HG02938 (cell line): ENCODE measurements at regions not wholly inside any gene's neighbourhood (a gene's known extent, or its start where the extent isn't known, plus 50 kb on each side); places are given as distances from the start of the nearest gene placed in this dataset.

ENCODE experiments used
- ATAC-seq: cut with Tn5 transposase; IDR thresholded peaks from one replicate; pipeline ENCODE4 v1.9.1; 2021; ENCODE audit warnings: mild to moderate bottlenecking, moderate library complexity; ENCODE audit not compliant: unreplicated experiment

- ATAC-seq: no peak
Observed at GRCh38 chr16:79303959-79304387, 296.6 kb downstream of the MAF start.

DNA sequence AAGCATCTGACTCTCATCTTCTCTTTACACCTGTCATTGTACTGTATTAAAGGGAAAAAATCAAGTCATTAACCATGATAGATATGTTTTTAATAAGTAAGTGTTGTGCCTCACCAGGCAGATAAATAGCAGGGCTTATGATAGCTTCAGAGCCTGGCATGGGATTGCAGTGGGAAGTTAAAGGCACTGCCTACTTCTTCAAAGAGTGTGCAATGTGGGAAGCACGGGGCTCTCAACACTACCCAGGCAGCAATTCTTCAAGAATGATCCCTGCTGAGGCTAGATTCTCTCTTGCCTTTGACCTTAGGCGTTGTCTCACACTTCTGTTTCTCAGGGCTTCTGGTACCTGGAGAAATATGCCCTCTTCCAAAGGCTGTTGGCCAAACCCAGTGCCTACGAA is 297.3 kb downstream of the MAF start:
- ATAC-seq: no peak

- no peak for ATAC-seq
Observed at GRCh38 chr16:79302731-79303130, 297.8 kb downstream of the MAF start.

DNA sequence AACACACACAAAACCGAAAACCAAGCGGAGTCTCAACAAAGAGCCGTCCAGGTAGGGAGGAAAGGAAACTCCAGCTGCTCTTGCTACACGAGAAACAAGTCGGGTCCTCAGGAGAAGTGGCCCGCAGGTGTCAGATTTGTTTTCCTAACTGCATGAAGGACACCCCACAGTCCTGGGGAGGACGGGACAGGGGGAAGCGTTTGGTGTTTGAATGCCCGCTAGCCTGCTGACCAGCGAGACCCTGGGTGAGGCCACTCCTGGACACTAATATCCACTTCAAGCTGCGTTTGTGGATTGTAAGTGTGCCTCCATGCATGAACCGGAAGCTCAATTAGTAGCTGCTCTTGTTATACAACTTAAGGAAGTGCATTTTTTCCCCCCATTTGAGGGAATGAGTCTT is 299.5 kb downstream of the MAF start:
- ATAC-seq: no peak

DNA sequence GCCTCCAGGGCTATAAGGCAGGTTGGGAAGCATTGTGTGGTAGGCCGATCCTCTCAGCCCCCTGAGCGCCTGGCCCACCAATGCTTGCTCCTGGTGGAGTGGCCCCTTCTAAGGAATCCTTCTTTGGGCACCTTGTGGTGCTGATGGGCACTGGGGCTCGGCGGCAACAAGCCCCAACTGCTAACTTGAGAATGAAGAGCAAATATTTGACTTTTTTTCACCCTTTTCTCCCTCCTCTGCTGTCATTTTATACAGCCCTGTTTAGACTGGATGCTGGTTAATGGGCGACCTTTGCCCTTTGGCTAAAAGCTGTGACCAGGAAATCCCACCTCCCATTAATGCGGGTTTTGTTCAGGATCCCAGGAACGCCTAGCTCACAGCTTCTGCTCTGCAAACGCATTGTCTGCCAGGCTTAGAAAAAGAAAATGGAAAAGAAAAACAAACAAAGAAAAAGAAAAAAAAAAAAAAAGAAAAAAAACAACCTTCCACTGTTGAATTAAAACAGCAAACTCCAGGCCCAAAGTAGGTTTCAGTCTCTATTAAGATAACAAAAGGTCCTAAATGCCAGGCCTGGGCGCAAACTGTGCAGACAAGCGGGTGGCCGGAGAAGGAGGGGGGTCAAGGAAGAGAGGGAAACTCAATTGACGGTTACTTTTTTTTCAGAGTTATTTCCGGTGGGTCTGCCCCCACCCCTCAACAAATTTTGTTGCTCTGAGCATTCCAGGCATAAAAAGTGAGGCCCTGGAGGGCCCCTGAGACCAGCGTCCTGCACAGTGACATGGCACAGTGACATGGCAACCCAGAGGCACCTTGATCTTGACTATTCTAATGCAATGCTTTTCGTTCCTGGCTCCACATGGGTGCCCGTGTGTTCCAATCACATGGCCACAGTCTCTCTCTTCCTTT is 301.4 kb downstream of the MAF start:
- ATAC-seq: no peak

- ATAC-seq: no peak
Observed at GRCh38 chr16:79298476-79298875, 302.1 kb downstream of the MAF start.

DNA sequence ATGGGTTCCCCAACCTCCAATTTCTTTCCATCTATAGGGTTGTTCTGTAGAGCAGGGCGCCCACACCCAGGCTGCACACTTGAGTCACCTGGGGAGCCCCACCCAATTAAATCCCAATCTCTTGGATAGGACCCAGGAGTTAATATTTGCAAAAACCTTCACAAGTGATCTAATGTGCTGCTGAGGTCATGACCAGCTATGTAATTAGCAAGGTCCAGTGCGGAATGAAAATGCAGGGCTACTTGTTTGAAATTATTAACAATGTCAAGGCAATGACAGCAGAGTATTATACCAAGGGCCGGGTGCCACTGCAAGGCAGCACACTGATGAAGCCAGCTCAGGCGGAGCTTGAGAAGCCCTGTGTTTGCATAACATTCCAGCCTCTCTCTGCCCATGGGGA is 302.7 kb downstream of the MAF start:
- ATAC-seq: no peak

DNA sequence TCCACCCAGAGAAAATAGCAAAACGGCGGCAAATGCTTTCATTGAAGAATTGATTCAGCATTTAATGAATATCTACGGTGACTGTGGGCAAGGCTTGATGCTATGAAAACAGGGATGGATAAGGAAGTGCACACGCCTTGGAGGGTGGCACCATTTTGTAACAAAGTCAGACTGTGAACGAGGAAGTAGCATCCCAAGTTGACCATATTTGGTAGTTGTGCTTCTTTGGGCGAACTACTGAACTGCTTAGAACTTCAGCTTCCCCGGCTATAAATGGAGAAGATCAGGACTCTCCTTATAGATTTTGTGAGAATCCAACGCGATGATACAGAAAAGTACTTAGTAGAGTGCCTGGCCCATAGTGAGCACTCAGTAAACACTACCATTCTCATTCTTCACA is 303.2 kb downstream of the MAF start:
- ATAC-seq: no peak

DNA sequence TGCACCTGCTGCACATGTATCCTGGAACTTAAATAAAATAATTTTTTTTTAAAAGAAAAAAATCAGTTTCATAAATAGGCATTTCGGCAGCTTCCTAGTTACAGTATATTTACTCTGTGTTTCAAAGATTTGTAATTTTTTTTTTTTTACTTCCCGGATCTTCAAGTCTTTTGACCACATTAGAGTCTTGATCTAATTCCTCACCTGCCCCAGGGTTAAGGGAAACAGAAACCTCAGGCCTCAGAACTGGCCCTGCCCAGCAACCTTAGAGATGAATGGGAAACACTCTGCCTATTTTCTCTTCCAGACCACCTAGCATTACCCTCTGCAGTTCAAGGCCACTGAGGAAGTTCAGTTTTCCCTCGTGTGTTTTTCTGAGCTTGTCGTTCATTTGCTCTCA is 304.0 kb downstream of the MAF start:
- ATAC-seq: no peak

- ATAC-seq: no peak
Observed at GRCh38 chr16:79295746-79296145, 304.8 kb downstream of the MAF start.

- ATAC-seq: no peak
Observed at GRCh38 chr16:79295162-79295561, 305.4 kb downstream of the MAF start.

GRCh38 chr16:79294568-79294967 is 306.0 kb downstream of the MAF start:
- ATAC-seq: no peak

DNA sequence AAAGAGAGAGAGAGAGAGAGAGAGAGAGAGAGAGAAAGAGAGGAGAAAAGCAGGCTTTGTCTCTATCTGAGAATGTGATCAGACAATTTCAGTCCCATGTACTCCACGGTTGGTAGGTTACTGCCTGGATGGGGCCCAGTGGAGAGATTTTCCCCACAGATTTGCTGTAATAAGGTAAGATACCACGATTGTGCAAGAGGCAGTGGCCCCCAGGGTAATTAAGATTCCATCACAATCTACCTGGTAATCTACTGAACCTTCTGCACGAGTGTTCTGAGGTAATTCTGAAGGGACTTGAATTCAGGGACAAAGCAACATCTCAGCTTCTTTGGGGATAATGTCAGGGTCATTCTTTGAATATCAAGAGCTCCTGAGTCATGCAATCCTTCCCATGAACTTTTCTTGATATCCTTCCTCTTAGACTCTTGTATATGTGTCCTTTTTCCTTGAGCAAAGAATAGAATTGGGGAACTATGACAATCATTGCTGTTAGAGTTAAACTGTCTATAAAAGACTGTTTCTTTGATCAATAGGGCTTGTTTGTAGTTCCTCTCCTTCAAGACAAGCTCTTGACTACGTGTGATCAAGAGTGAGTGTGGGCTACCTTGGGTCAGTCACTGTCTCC is 306.6 kb downstream of the MAF start:
- ATAC-seq: no peak

GRCh38 chr16:79288066-79288465 is 312.5 kb downstream of the MAF start:
- no peak for ATAC-seq

DNA sequence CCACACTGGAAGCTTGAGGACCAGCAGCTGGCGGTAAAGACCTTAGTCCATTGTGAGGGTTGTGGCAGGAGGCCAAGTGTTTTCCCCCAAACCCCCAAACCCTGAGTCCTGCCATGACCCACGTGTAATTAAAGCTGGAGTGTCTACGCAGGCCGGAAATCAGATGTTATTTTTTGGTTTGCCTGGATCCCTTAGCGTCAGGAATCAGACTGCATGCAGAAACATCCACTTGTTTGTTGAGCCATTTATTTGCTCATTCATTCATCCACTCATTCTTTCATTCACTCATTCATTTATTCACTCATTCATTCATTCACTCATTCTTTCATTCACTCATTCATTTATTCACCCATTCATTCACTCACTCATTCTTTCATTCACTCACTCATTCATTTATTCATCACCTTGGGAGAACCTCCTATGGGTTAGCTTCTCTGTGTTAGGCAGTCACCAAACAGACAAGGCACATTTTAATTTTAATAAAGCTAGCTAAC is 313.1 kb downstream of the MAF start:
- ATAC-seq: peak; percentile 19

DNA sequence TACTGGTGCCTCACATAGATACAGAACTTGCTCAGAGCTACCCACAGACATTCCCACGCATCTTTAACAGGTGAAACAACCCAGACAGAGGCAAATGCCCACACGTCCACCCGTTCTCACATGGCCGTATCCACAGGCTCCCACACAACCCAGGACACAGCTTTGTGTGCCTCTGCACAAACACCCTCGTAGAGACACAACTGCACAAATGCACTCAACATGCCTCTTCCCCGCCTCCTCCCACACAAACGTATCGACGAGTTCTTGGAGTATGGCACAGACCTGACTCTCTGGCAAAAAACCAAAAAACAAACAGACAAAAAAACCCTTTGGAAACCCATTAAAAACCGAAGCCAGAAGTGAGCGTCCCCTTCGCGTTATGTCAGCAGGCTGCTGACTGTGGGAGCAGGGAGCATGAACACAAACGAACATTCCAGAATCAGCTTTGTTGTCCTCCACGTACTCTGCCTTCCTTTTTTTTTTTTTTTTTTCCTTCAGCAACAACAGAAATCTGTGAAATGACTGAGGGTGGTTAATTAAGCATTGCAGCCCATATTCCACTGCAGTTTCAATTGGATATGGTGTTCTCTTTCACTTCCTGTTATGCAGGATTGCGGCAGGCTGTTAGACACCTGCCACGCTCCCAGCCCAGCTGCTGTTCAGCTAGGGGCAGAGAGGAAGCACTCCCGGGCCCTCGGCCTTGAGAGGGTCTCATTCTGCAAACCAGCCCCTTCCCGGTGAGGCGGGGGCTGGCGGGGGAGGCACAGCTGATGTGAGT is 313.7 kb downstream of the MAF start:
- ATAC-seq: peak; percentile 92

DNA sequence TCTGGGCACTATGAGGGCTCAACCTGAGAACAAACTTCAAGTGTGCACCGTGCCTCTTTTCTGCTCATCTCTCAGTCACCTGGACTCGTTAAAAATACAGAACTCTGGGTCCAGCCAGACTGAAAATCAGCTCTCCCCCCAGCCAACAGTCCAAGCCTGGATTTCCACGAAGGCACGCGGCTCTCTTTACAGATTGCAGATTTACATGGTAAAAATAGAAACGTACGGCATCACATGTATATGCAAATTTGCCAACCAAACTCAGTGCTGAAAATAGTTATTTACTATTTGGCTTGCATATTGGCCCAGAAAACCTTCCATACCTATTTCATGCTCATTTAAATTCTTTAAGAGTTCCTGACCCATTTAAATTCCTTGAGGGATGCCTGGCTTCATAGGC is 315.8 kb downstream of the MAF start:
- ATAC-seq: no peak

DNA sequence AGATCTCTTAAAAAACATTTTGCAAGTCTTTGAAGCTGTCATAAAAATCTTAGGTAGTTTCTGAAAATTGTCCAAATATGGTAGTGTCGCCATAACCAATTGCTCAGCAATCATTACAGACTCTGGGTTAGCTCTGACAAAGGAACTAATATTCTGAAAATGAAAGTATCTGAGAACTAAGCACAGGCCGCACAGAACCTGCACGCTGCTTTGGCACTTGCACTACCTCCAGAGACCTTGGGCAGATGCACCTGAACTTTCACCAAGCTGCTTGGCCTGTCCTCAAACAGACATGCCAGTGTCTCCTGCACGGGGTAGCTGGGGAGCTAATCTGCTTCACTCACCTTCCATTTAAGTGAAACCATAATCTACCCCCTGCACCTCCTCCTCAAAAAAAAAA is 317.0 kb downstream of the MAF start:
- ATAC-seq: no peak

GRCh38 chr16:79282806-79283205 is 317.7 kb downstream of the MAF start:
- ATAC-seq: no peak

GRCh38 chr16:79278506-79278905 is 322.0 kb downstream of the MAF start:
- ATAC-seq: no peak

DNA sequence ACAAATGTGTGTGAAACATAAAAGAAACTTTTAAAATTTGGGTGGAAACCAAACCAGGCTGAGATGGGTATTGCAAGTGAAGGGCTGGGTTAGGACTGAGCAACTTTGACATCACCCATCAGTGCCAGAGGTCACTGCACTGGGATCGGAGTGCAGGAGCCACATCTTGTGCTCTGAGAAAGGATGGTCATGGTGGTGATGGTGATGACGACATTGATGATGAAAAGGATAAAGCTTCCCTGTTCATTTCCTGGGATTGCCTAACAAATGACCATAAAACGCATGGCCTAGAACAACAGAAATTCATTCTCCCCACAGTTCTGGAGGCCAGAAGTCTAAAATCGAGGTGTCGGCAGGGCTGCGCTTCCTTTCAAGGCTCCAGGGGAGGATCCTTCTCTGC is 324.0 kb downstream of the MAF start:
- no peak for ATAC-seq

DNA sequence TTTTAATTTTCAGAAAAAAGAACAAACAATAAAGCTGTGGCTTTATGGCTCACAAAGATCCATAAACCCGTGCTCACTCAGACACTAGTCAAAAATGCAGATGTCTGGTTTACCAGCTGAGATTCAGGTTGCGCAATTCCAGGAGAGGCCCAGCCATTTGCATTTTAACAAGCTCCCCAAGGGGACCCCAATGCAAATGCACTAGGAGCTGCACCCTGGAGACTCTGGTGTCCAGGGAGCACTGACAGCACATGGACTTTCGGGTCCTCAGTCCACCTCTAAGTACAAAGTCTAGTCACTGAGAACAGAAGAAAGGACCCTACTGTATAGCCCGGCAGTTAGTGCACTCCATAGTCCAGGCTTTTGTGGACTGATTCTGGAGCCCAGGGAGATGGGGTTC is 326.3 kb downstream of the MAF start:
- no peak for ATAC-seq
